A673 (cell line): ENCODE measurements at regions not wholly inside any gene's neighbourhood (a gene's known extent, or its start where the extent isn't known, plus 50 kb on each side); places are given as distances from the start of the nearest gene placed in this dataset.

ENCODE experiments used
- BruUV-seq: library from RNA; stranded (reverse); fragments of 400-500 nt; replicated peaks from 2 replicates; lab custom pipeline; 2021; lab: Mats Ljungman, UMichigan
- CTCF ChIA-PET: fragments of 300-600 bp; sonication (Branson Sonifier 250); formaldehyde crosslinking; loops from one replicate; lab custom pipeline; 2022; ENCODE audit warnings: antibody characterized with exemption; lab: Charles Lee
- POLR2A ChIA-PET: fragments of 300-600 bp; sonication (Branson Sonifier 250); formaldehyde crosslinking; loops from one replicate; lab custom pipeline; 2022; ENCODE audit warnings: antibody characterized with exemption; ENCODE audit not compliant: low non-redundant PET; lab: Charles Lee
- DNase-seq: peaks from one replicate; pipeline ENCODE4 v3.0.0-alpha.2; 2015; ENCODE audit warnings: low spot score
- H3K27ac ChIP-seq: fragments of 200-600 bp; sonication (generic); 2 replicates; pipeline ENCODE4 v1.5.1; 2016; ENCODE audit warnings: mixed run types, low read depth, mild to moderate bottlenecking, mixed read lengths, antibody characterized with exemption, low read length; ENCODE audit not compliant: poor library complexity, severe bottlenecking
- H3K27me3 ChIP-seq: fragments of 200-600 bp; sonication (generic); replicated peaks from 2 replicates; pipeline ENCODE4 v1.6.1; 2017; ENCODE audit warnings: mixed run types, low read depth, mild to moderate bottlenecking, mixed read lengths, antibody characterized with exemption, low read length; ENCODE audit not compliant: insufficient read depth, poor library complexity
- H3K36me3 ChIP-seq: fragments of 200-600 bp; sonication (generic); 2 replicates; pipeline ENCODE4 v1.6.1; 2016; ENCODE audit warnings: mixed run types, mild to moderate bottlenecking, mixed read lengths, antibody characterized with exemption, low read length; ENCODE audit not compliant: insufficient read depth, poor library complexity, severe bottlenecking
- H3K4me1 ChIP-seq: fragments of 200-600 bp; sonication (generic); 2 replicates; pipeline ENCODE4 v1.6.1; 2017; ENCODE audit warnings: mixed run types, mild to moderate bottlenecking, mixed read lengths, antibody characterized with exemption, low read length; ENCODE audit not compliant: insufficient read depth, poor library complexity, severe bottlenecking
- H3K4me3 ChIP-seq: fragments of 200-600 bp; sonication (generic); 2 replicates; pipeline ENCODE4 v1.5.1; 2016; ENCODE audit warnings: low read depth, mixed run types, mild to moderate bottlenecking, mixed read lengths, low read length; ENCODE audit not compliant: poor library complexity, severe bottlenecking
- H3K9me3 ChIP-seq: fragments of 200-600 bp; sonication (generic); 2 replicates; pipeline ENCODE4 v1.6.1; 2016; ENCODE audit warnings: mixed run types, low read depth, mild to moderate bottlenecking, mixed read lengths, antibody characterized with exemption, low read length; ENCODE audit not compliant: poor library complexity, severe bottlenecking
- EZH2 ChIP-seq: fragments of 200-600 bp; sonication (generic); IDR thresholded peaks from 2 replicates; pipeline ENCODE4 v1.6.1; 2017; ENCODE audit warnings: borderline replicate concordance, low read depth, mild to moderate bottlenecking, mixed read lengths, antibody characterized with exemption, low read length; ENCODE audit not compliant: poor library complexity, severe bottlenecking
- intact Hi-C: fragments of 100-400 bp; cut with micrococcal nuclease; formaldehyde crosslinking; loops from one replicate; pipeline ENCODE4 v1.10.0; 2022; ENCODE audit not compliant: unreplicated experiment
- TF ChIP-seq, protein P1 (sequence below): fragments of 300-800, 200-600 bp; sonication (generic); conservative IDR thresholded peaks from 2 replicates; pipeline ENCODE4 v1.5.1; 2017; ENCODE audit warnings: low read depth, mild to moderate bottlenecking, antibody characterized with exemption, low read length, moderate library complexity, mixed read lengths

DNA sequence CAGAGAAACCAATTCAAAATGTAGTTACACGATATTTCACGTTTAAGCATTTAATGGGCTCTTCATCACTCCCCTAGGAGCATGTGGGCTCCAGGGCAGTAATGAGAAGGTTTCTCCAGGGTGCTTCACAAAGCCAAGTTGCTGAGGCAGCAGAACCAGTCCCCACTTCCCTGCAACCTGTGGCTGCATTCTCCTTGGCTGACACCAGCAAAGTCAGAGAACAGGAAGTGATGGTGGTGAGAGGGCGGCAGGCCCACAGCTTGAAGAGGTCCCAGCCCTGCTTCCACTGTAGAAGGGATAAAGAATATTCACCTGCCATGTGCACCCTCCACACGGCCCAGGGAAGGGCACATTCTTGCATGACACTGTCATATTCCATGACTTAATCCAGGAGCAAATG lies 133.2 kb downstream of the CBLN1 start:
- Histone ChIP-seq H3K9me3 (no peaks in the 10 kb centered on the region), H3K36me3 (no peaks in the 10 kb centered on the region), H3K4me3 (no peak overlapping the region), H3K4me1 (no peaks in the 10 kb centered on the region), H3K27me3 (no peaks in the 10 kb centered on the region), H3K27ac (no peak overlapping the region)
- no peak for DNase-seq
- TF ChIP-seq EZH2: no peak
- TF ChIP-seq, protein P1, sequence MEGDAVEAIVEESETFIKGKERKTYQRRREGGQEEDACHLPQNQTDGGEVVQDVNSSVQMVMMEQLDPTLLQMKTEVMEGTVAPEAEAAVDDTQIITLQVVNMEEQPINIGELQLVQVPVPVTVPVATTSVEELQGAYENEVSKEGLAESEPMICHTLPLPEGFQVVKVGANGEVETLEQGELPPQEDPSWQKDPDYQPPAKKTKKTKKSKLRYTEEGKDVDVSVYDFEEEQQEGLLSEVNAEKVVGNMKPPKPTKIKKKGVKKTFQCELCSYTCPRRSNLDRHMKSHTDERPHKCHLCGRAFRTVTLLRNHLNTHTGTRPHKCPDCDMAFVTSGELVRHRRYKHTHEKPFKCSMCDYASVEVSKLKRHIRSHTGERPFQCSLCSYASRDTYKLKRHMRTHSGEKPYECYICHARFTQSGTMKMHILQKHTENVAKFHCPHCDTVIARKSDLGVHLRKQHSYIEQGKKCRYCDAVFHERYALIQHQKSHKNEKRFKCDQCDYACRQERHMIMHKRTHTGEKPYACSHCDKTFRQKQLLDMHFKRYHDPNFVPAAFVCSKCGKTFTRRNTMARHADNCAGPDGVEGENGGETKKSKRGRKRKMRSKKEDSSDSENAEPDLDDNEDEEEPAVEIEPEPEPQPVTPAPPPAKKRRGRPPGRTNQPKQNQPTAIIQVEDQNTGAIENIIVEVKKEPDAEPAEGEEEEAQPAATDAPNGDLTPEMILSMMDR: no peak
- ChIA-PET CTCF (no interaction called here), POLR2A (no interaction called here)
- BruUV-seq: no TSS peak
- intact Hi-C loops: no loop called here

DNA sequence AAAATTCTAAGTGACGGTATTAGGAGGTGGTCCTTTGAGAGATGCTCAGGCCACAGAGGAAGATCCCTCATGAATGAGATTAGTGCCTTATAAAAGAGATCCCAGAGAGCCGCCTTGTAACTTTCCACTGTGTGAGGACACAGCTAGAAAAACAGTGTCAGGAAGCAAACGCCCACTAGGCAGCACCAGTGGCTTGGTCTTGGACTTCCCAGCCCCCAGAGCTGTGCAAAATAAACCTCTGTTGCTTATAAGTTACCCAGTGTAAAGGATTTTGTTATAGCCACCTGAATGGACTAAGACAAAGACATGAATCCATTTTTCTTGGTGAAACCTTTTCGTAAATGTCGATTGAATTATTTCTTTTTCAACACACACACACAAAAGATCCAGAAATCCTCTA lies 141.0 kb downstream of the CBLN1 start:
- Histone ChIP-seq H3K4me3 (no peak overlapping the region), H3K4me1 (no peaks in the 10 kb centered on the region), H3K27me3 (no peaks in the 10 kb centered on the region), H3K9me3 (no peaks in the 10 kb centered on the region), H3K36me3 (no peaks in the 10 kb centered on the region), H3K27ac (no peak overlapping the region)
- CTCF ChIA-PET: no interaction called here
- intact Hi-C loops: no loop called here
- no TSS peak for BruUV-seq
- TF ChIP-seq, protein P1: no peak
- TF ChIP-seq EZH2: no peak
- no peak for DNase-seq
- POLR2A ChIA-PET: no interaction called here

DNA sequence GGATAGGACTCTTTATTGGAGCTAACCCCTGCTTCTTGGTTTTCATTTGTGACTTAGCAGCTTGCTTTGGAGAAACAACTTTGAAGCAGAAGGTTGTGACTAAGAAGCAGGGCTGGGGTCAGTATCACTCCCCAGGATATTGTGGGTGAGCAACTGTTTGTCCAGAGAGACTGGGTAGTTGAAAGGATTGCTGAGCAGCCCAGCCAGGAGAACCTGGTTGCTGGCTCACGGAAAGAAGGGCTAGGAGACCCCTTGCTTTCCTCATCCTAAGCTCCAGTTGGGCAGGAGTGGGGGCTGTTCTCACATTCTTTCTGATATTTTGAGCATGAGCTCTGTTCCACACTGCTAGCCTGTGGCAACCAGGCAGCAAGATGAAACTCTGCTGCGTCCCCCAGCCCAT lies 151.2 kb downstream of the CBLN1 start:
- Histone ChIP-seq H3K27ac (no peak overlapping the region), H3K9me3 (no peaks in the 10 kb centered on the region), H3K4me3 (no peak overlapping the region), H3K4me1 (no peaks in the 10 kb centered on the region), H3K27me3 (no peaks in the 10 kb centered on the region), H3K36me3 (no peaks in the 10 kb centered on the region)
- ChIA-PET CTCF (no interaction called here), POLR2A (no interaction called here)
- TF ChIP-seq, protein P1: no peak
- no peak for TF ChIP-seq EZH2
- no peak for DNase-seq
- BruUV-seq: no TSS peak
- intact Hi-C loops: no loop called here
